Adrenal gland (tissue), 9 donors: ENCODE measurements at regions not wholly inside any gene's neighbourhood (a gene's known extent, or its start where the extent isn't known, plus 50 kb on each side); places are given as distances from the start of the nearest gene placed in this dataset.

Experiments used
- DNase-seq, 7 donors: peaks; one replicate each; pipeline ENCODE4 v3.0.0-alpha.2; 2019 to 2020
- H3K27ac ChIP-seq, 5 donors: fragments of 200-600 bp; sonication (generic) in 4 of 5; 1 replicate in 3 of 5; 2 replicates in 2 of 5; pipeline versions ENCODE4 v1.5.1 to v1.8.0; 2016 to 2020; ENCODE audit warnings: mild to moderate bottlenecking in 1 of 5
- H3K27me3 ChIP-seq: fragments of 200-600 bp; 2 replicates; pipeline ENCODE4 v1.8.0; 2021
- H3K36me3 ChIP-seq, 2 donors: fragments of 200-600 bp; replicated peaks in 1 of 2; 1 replicate in 1 of 2; 2 replicates in 1 of 2; pipeline versions ENCODE4 v1.5.1 to v1.8.0; 2018 to 2022
- H3K4me1 ChIP-seq, 2 donors: fragments of 200-600 bp; replicated peaks in 1 of 2; 1 replicate in 1 of 2; 2 replicates in 1 of 2; pipeline versions ENCODE4 v1.5.1 to v1.8.0; 2018 to 2021
- H3K4me3 ChIP-seq, 4 donors: fragments of 200-600 bp; sonication (generic) in 3 of 4; one replicate each; pipeline ENCODE4 v1.5.1; 2016 to 2018
- H3K9me3 ChIP-seq, 3 donors: fragments of 200-600 bp; sonication (generic) in 1 of 3; replicated peaks in 1 of 3; 1 replicate in 2 of 3; 2 replicates in 1 of 3; pipeline versions ENCODE4 v1.5.1 to v1.8.0; 2016 to 2021
- POLR2A ChIP-seq, 2 donors: fragments of 450-650 bp; IDR thresholded peaks; one replicate each; pipeline ENCODE4 v1.6.1; 2017; ENCODE audit warnings: antibody characterized with exemption in 2 of 2, mild to moderate bottlenecking in 2 of 2, moderate library complexity in 1 of 2
- WGBS, 4 donors: extraction: QIAGEN DNeasy Blood & Tissue Kit in 2 of 4; methylation state at CpG; one replicate each; pipeline versions ENCODE4 v1.1.5 to v1.1.7; 2013 to 2017; 5-methylcytosine and 5-hydroxymethylcytosine counted together
- intact Hi-C, 2 donors: fragments of 100-400 bp; cut with DNase I; formaldehyde crosslinking; loops; one replicate each; pipeline versions ENCODE4 v1.14.1 to v1.15.0; 2022 to 2023
- TF ChIP-seq, protein P1 (sequence below), 6 experiments: fragments of 450-650 bp in 4 of 6; fragments of 200-600 bp in 2 of 6; sonication (generic) in 1 of 6; IDR thresholded peaks; 1 replicate in 5 of 6; 2 replicates in 1 of 6; pipeline versions ENCODE4 v1.5.1 to v1.8.0; 2016 to 2021; ENCODE audit warnings: antibody characterized with exemption in 6 of 6, mild to moderate bottlenecking in 2 of 6, moderate library complexity in 1 of 6
- donor health status: healthy with polysubstance abuse.
- donor health status: Bipolar disorder and iron deficiency.
- donor health status: DM: yes; HTN: yes; CAD: no.
- donor health status: DM: no; HTN: no; CAD: no.
- donor health status: DM: no; HTN: no; CAD: no.

- 65 to 67% (median 67%) methylated on average over 6 of the region's 6 CpGs for WGBS, 4 donors
- no peak overlapping the region for H3K27ac ChIP-seq
- no peaks in the 10 kb centered on the region for H3K27me3 ChIP-seq
- no peak for DNase-seq
- H3K9me3 ChIP-seq, result no peaks in the 10 kb centered on the region
- intact Hi-C loops, result no loop called here
- no peak for TF ChIP-seq POLR2A (IDR thresholded peaks at IDR 0.05)
- TF ChIP-seq, protein P1, sequence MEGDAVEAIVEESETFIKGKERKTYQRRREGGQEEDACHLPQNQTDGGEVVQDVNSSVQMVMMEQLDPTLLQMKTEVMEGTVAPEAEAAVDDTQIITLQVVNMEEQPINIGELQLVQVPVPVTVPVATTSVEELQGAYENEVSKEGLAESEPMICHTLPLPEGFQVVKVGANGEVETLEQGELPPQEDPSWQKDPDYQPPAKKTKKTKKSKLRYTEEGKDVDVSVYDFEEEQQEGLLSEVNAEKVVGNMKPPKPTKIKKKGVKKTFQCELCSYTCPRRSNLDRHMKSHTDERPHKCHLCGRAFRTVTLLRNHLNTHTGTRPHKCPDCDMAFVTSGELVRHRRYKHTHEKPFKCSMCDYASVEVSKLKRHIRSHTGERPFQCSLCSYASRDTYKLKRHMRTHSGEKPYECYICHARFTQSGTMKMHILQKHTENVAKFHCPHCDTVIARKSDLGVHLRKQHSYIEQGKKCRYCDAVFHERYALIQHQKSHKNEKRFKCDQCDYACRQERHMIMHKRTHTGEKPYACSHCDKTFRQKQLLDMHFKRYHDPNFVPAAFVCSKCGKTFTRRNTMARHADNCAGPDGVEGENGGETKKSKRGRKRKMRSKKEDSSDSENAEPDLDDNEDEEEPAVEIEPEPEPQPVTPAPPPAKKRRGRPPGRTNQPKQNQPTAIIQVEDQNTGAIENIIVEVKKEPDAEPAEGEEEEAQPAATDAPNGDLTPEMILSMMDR (IDR thresholded peaks at IDR 0.05), result no peak
- no peaks in the 10 kb centered on the region for H3K4me1 ChIP-seq
- H3K36me3 ChIP-seq, result no peaks in the 10 kb centered on the region
- no peak overlapping the region for H3K4me3 ChIP-seq
Observed at GRCh38 chr10:129075508-129075907, 391.5 kb upstream of the MGMT start.

- no peaks in the 10 kb centered on the region for H3K36me3 ChIP-seq
- 83 to 89% (median 86%) methylated on average over 4 to 11 of the region's 11 CpGs for WGBS, 4 donors
- H3K27me3 ChIP-seq, result no peaks in the 10 kb centered on the region
- TF ChIP-seq, protein P1 (IDR thresholded peaks at IDR 0.05), result no peak
- no peak for TF ChIP-seq POLR2A (IDR thresholded peaks at IDR 0.05)
- DNase-seq, result no peak
- H3K27ac ChIP-seq, result no peak overlapping the region
- intact Hi-C loops, result no loop called here
- H3K4me3 ChIP-seq, result no peak overlapping the region
- H3K4me1 ChIP-seq, result no peaks in the 10 kb centered on the region
- H3K9me3 ChIP-seq, result no peaks in the 10 kb centered on the region
Observed at GRCh38 chr10:129075927-129076326, 391.1 kb upstream of the MGMT start.

- DNase-seq, result no peak
- 33 to 64% (median 56%) methylated on average over 3 of the region's 3 CpGs for WGBS, 4 donors
- Histone ChIP-seq H3K4me3 (no peak overlapping the region), H3K36me3 (no peaks in the 10 kb centered on the region), H3K9me3 (no peaks in the 10 kb centered on the region), H3K27ac (no peak overlapping the region), H3K27me3 (no peaks in the 10 kb centered on the region), H3K4me1 (no peaks in the 10 kb centered on the region)
- TF ChIP-seq, protein P1 (IDR thresholded peaks at IDR 0.05), result no peak
- no peak for TF ChIP-seq POLR2A (IDR thresholded peaks at IDR 0.05)
- intact Hi-C loops, result no loop called here
Observed at GRCh38 chr10:129078346-129078745, 388.7 kb upstream of the MGMT start.

DNA sequence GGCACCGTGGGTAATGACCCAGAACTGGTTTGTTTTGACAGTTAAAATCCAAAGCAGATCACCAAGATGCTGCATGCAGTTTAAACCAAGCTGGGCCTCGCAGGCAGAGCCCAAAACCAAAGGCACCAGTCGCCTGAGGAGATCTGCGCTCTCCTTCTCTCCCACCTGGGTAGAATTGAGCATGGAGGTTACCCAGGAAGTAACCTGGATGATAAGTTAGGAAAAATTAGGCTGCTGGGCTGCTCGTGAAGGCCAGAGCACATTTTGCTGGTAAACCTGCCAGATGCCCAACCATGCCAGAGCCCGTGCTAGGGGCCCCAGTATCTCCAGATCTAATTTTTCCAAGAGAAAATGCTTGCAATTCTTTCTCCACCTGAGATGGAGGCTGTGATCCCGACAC lies 388.3 kb upstream of the MGMT start:
- H3K27ac ChIP-seq, result no peak overlapping the region
- H3K9me3 ChIP-seq, result no peaks in the 10 kb centered on the region
- H3K4me1 ChIP-seq, result no peaks in the 10 kb centered on the region
- no peak for DNase-seq
- H3K27me3 ChIP-seq, result no peaks in the 10 kb centered on the region
- TF ChIP-seq, protein P1 (IDR thresholded peaks at IDR 0.05), result no peak
- TF ChIP-seq POLR2A (IDR thresholded peaks at IDR 0.05), result no peak
- intact Hi-C loops, result no loop called here
- no peak overlapping the region for H3K4me3 ChIP-seq
- H3K36me3 ChIP-seq, result no peaks in the 10 kb centered on the region
- WGBS, 4 donors, result 63 to 73% (median 72%) methylated on average over 7 of the region's 7 CpGs
